Common myeloid progenitor, CD34-positive (primary cell): ENCODE measurements at regions not wholly inside any gene's neighbourhood (a gene's known extent, or its start where the extent isn't known, plus 50 kb on each side); places are given as distances from the start of the nearest gene placed in this dataset.

Source experiments
- CTCF ChIA-PET: fragments of 350-600 bp; sonication (Branson Sonifier 250); formaldehyde crosslinking; loops from one replicate; lab custom pipeline; 2021; ENCODE audit warnings: antibody characterized with exemption; lab: Charles Lee
- POLR2A ChIA-PET: fragments of 350-600 bp; sonication (Branson Sonifier 250); formaldehyde crosslinking; loops from one replicate; lab custom pipeline; 2021; ENCODE audit warnings: antibody characterized with exemption; lab: Charles Lee
- DNase-seq, 3 donors: peaks; one replicate each; pipeline versions ENCODE4 v3.0.0 to v3.0.0-alpha.2; 2013
- H3K27ac ChIP-seq, 2 experiments: 1 replicate in 1 of 2; 2 replicates in 1 of 2; pipeline ENCODE4 v1.7.0; 2013; ENCODE audit warnings: inconsistent platforms in 2 of 2, low read length in 2 of 2, mild to moderate bottlenecking in 2 of 2, low read depth in 1 of 2, moderate library complexity in 1 of 2; ENCODE audit not compliant: severe bottlenecking in 2 of 2, insufficient read depth in 1 of 2, poor library complexity in 1 of 2
- H3K27me3 ChIP-seq, 5 experiments: replicated peaks in 2 of 5; 1 replicate in 3 of 5; 2 replicates in 2 of 5; pipeline versions ENCODE4 v1.6.1 to v1.7.0; 2013; ENCODE audit warnings: low read length in 4 of 5, mild to moderate bottlenecking in 2 of 5, moderate library complexity in 2 of 5, inconsistent platforms in 1 of 5; ENCODE audit not compliant: insufficient read depth in 5 of 5, control insufficient read depth in 4 of 5
- H3K36me3 ChIP-seq, 4 experiments: 1 replicate in 2 of 4; 2 replicates in 2 of 4; pipeline versions ENCODE4 v1.6.1 to v1.7.0; 2013; ENCODE audit warnings: low read length in 3 of 4, control low read depth in 1 of 4, mild to moderate bottlenecking in 1 of 4; ENCODE audit not compliant: control insufficient read depth in 4 of 4, insufficient read depth in 4 of 4
- H3K4me1 ChIP-seq, 4 experiments: 1 replicate in 3 of 4; 2 replicates in 1 of 4; pipeline versions ENCODE4 v1.6.1 to v1.7.1; 2013; ENCODE audit warnings: low read length in 3 of 4, mild to moderate bottlenecking in 3 of 4, control low read depth in 1 of 4, inconsistent platforms in 1 of 4, moderate library complexity in 1 of 4; ENCODE audit not compliant: control insufficient read depth in 4 of 4, insufficient read depth in 4 of 4; ENCODE audit errors: control extremely low read depth in 1 of 4
- H3K4me3 ChIP-seq, 7 experiments: 1 replicate in 4 of 7; 2 replicates in 3 of 7; pipeline versions ENCODE4 v1.5.1 to v1.7.0; 2013; ENCODE audit warnings: mild to moderate bottlenecking in 7 of 7, low read length in 6 of 7, moderate library complexity in 6 of 7, inconsistent platforms in 2 of 7, low read depth in 2 of 7, control low read depth in 1 of 7; ENCODE audit not compliant: insufficient read depth in 4 of 7, control insufficient read depth in 1 of 7; ENCODE audit errors: extremely low read depth in 1 of 7
- H3K9me3 ChIP-seq, 5 experiments: 1 replicate in 4 of 5; 2 replicates in 1 of 5; pipeline versions ENCODE4 v1.6.1 to v1.7.1; 2013; ENCODE audit warnings: low read length in 4 of 5, mild to moderate bottlenecking in 2 of 5, inconsistent platforms in 1 of 5, low read depth in 1 of 5, moderate library complexity in 1 of 5; ENCODE audit not compliant: control insufficient read depth in 4 of 5, insufficient read depth in 2 of 5; ENCODE audit errors: control extremely low read depth in 1 of 5
- WGBS: methylation state at CpG from one replicate; pipeline ENCODE4 v1.1.5; 2013; ENCODE audit not compliant: insufficient coverage; 5-methylcytosine and 5-hydroxymethylcytosine counted together

GRCh38 chr7:96931891-96932290 lies 73.5 kb upstream of the DLX6 start:
- Histone ChIP-seq H3K4me1 (peaks cover 0 to 6% (median 0%) of the 10 kb centered on the region in 4 experiments), H3K36me3 (no peaks in the 10 kb centered on the region), H3K4me3 (no peak overlapping the region), H3K9me3 (no peaks in the 10 kb centered on the region), H3K27me3 (peaks cover 0 to 3% (median 0%) of the 10 kb centered on the region in 5 experiments), H3K27ac (no peak overlapping the region)
- DNase-seq, result no peak
- WGBS, result no CpG with 5 or more reads among the region's 1 CpG
- ChIA-PET POLR2A (no interaction called here), CTCF (no interaction called here)

GRCh38 chr7:96933067-96933645 lies 72.2 kb upstream of the DLX6 start:
- POLR2A ChIA-PET, result no interaction called here
- no peak for DNase-seq
- H3K9me3 ChIP-seq, result no peaks in the 10 kb centered on the region
- no peak overlapping the region for H3K27ac ChIP-seq
- CTCF ChIA-PET, result no interaction called here
- no peak overlapping the region for H3K4me3 ChIP-seq
- peaks cover 0 to 3% (median 0%) of the 10 kb centered on the region in 5 experiments for H3K27me3 ChIP-seq
- H3K36me3 ChIP-seq, result no peaks in the 10 kb centered on the region
- H3K4me1 ChIP-seq, result peaks cover 0 to 9% (median 1%) of the 10 kb centered on the region in 4 experiments
- WGBS, result 96% methylated on average over 4 of the region's 9 CpGs

- H3K9me3 ChIP-seq, result no peaks in the 10 kb centered on the region
- peaks cover 0 to 14% (median 3%) of the 10 kb centered on the region in 4 experiments for H3K4me1 ChIP-seq
- no peaks in the 10 kb centered on the region for H3K27me3 ChIP-seq
- H3K27ac ChIP-seq, result no peak overlapping the region
- POLR2A ChIA-PET, result no interaction called here
- WGBS, result no CpG with 5 or more reads among the region's 2 CpGs
- no peak overlapping the region for H3K4me3 ChIP-seq
- H3K36me3 ChIP-seq, result no peaks in the 10 kb centered on the region
- DNase-seq, result no peak
- CTCF ChIA-PET, result no interaction called here
These were observed 68.7 kb upstream of the DLX6 start for GRCh38 chr7:96936621-96937020.

- peaks cover 0 to 9% (median 3%) of the 10 kb centered on the region in 4 experiments for H3K4me1 ChIP-seq
- H3K9me3 ChIP-seq, result no peaks in the 10 kb centered on the region
- no peak overlapping the region for H3K27ac ChIP-seq
- H3K27me3 ChIP-seq, result no peaks in the 10 kb centered on the region
- ChIA-PET POLR2A (no interaction called here), CTCF (no interaction called here)
- 100% methylated on average over 2 of the region's 4 CpGs for WGBS
- H3K36me3 ChIP-seq, result no peaks in the 10 kb centered on the region
- DNase-seq, result no peak
- no peak overlapping the region for H3K4me3 ChIP-seq
These were observed 63.2 kb upstream of the DLX6 start for GRCh38 chr7:96942112-96942511.

- ChIA-PET CTCF (interaction anchor here (1.2 kb wide), 1 partner anchor 10 kb away, joined by 4 read pairs; no protein-coding TSS in a partner anchor), POLR2A (no interaction called here)
- Histone ChIP-seq H3K27me3 (no peaks in the 10 kb centered on the region), H3K4me3 (no peak overlapping the region), H3K9me3 (no peaks in the 10 kb centered on the region), H3K27ac (no peak overlapping the region), H3K36me3 (no peaks in the 10 kb centered on the region), H3K4me1 (peaks cover 4 to 22% (median 8%) of the 10 kb centered on the region in 4 experiments)
- WGBS, result 87% methylated on average over 5 of the region's 5 CpGs
- DNase-seq, result peak in 2 of 3 donors; percentile 21 to 46
These were observed 55.6 kb upstream of the DLX6 start for GRCh38 chr7:96949766-96950165.

- ChIA-PET POLR2A (no interaction called here), CTCF (no interaction called here)
- H3K27ac ChIP-seq, result no peak overlapping the region
- no peak overlapping the region for H3K4me3 ChIP-seq
- no peak for DNase-seq
- no peaks in the 10 kb centered on the region for H3K36me3 ChIP-seq
- 100% methylated on average over 1 of the region's 3 CpGs for WGBS
- H3K4me1 ChIP-seq, result peaks cover 4 to 22% (median 8%) of the 10 kb centered on the region in 4 experiments
- no peaks in the 10 kb centered on the region for H3K27me3 ChIP-seq
- H3K9me3 ChIP-seq, result peaks cover 0 to 3% (median 0%) of the 10 kb centered on the region in 5 experiments
These were observed 52.4 kb upstream of the DLX6 start for GRCh38 chr7:96952974-96953391.

- 100% methylated on average over 4 of the region's 6 CpGs for WGBS
- Histone ChIP-seq H3K36me3 (no peaks in the 10 kb centered on the region), H3K9me3 (peaks cover 0 to 3% (median 0%) of the 10 kb centered on the region in 5 experiments), H3K4me1 (peaks cover 4 to 24% (median 8%) of the 10 kb centered on the region in 4 experiments), H3K27ac (no peak overlapping the region), H3K27me3 (no peaks in the 10 kb centered on the region), H3K4me3 (no peak overlapping the region)
- ChIA-PET POLR2A (no interaction called here), CTCF (no interaction called here)
- no peak for DNase-seq
These were observed 51.5 kb upstream of the DLX6 start for GRCh38 chr7:96953676-96954513.
